PC-9 (cell line): ENCODE measurements at regions not wholly inside any gene's neighbourhood (a gene's known extent, or its start where the extent isn't known, plus 50 kb on each side); places are given as distances from the start of the nearest gene placed in this dataset.

Source experiments
- BruUV-seq: library from RNA; stranded (reverse); fragments of 400-500 nt; replicated peaks from 2 replicates; lab custom pipeline; 2021; lab: Mats Ljungman, UMichigan
- CTCF ChIA-PET: fragments of 300-600 bp; sonication (Branson Sonifier 250); formaldehyde crosslinking; loops from one replicate; lab custom pipeline; 2022; ENCODE audit warnings: antibody characterized with exemption; lab: Charles Lee
- POLR2A ChIA-PET: fragments of 300-600 bp; sonication (Branson Sonifier 250); formaldehyde crosslinking; loops from one replicate; lab custom pipeline; 2022; ENCODE audit warnings: antibody characterized with exemption; ENCODE audit not compliant: unreplicated experiment; lab: Charles Lee
- DNase-seq, 2 experiments: peaks; one replicate each; pipeline versions ENCODE4 v3.0.0 to v3.0.0-alpha.2; 2015 to 2022; ENCODE audit warnings: mixed read lengths in 1 of 2
- H2AFZ ChIP-seq: fragments of 200-600 bp; sonication (generic); 2 replicates; pipeline ENCODE4 v1.8.1; 2017; ENCODE audit warnings: antibody characterized with exemption
- H3F3A ChIP-seq: fragments of 200-600 bp; sonication (generic); 2 replicates; pipeline ENCODE4 v1.8.1; 2017; ENCODE audit warnings: antibody characterized with exemption, mild to moderate bottlenecking, low read depth; ENCODE audit not compliant: insufficient read depth
- H3K27ac ChIP-seq: fragments of 200-600 bp; sonication (generic); 2 replicates; pipeline ENCODE4 v1.6.1; 2016; ENCODE audit warnings: mixed run types
- H3K27me3 ChIP-seq: fragments of 200-600 bp; sonication (generic); 2 replicates; pipeline ENCODE4 v1.6.1; 2016; ENCODE audit warnings: low read depth, mixed run types; ENCODE audit not compliant: insufficient read depth
- H3K36me3 ChIP-seq: fragments of 200-600 bp; sonication (generic); 2 replicates; pipeline ENCODE4 v1.6.1; 2016; ENCODE audit warnings: low read depth, mixed run types
- H3K4me1 ChIP-seq: fragments of 200-600 bp; sonication (generic); replicated peaks from 2 replicates; pipeline ENCODE4 v1.6.1; 2016; ENCODE audit warnings: mixed run types; ENCODE audit not compliant: insufficient read depth
- H3K4me2 ChIP-seq: fragments of 200-600 bp; sonication (generic); 2 replicates; pipeline ENCODE4 v1.6.1; 2017; ENCODE audit warnings: mixed run types
- H3K4me3 ChIP-seq: fragments of 200-600 bp; sonication (generic); 2 replicates; pipeline ENCODE4 v1.6.1; 2016; ENCODE audit warnings: mixed run types
- H3K79me2 ChIP-seq: fragments of 200-600 bp; sonication (generic); 2 replicates; pipeline ENCODE4 v1.6.1; 2017; ENCODE audit warnings: low read depth, mixed run types
- H3K9me2 ChIP-seq: fragments of 200-600 bp; sonication (generic); 2 replicates; pipeline ENCODE4 v1.8.1; 2017; ENCODE audit warnings: mild to moderate bottlenecking; ENCODE audit not compliant: insufficient read depth
- H3K9me3 ChIP-seq: fragments of 200-600 bp; sonication (generic); 2 replicates; pipeline ENCODE4 v1.8.1; 2016; ENCODE audit warnings: low read depth; ENCODE audit not compliant: insufficient read depth
- H4K20me1 ChIP-seq: fragments of 200-600 bp; sonication (generic); 2 replicates; pipeline ENCODE4 v1.8.1; 2017; ENCODE audit not compliant: insufficient read depth
- CTCF ChIP-seq: fragments of 200-600 bp; sonication (generic); conservative IDR thresholded peaks from 2 replicates; pipeline ENCODE4 v1.6.1; 2017; ENCODE audit warnings: mixed run types, antibody characterized with exemption, mild to moderate bottlenecking, moderate library complexity
- EZH2 ChIP-seq: fragments of 200-600 bp; sonication (generic); IDR thresholded peaks from 2 replicates; pipeline ENCODE4 v1.8.0; 2017; ENCODE audit warnings: antibody characterized with exemption, low read depth
- intact Hi-C: fragments of 100-400 bp; cut with micrococcal nuclease; formaldehyde crosslinking; loops from one replicate; pipeline ENCODE4 v1.10.0; 2022; ENCODE audit not compliant: unreplicated experiment

GRCh38 chr20:59382157-59382725 lies 81.8 kb downstream of the EDN3 start:
- Histone ChIP-seq H3K9me3 (no peaks in the 10 kb centered on the region), H3K9me2 (no peaks in the 10 kb centered on the region), H3K4me1 (no peaks in the 10 kb centered on the region), H3K27ac (no peak overlapping the region), H2AFZ (no peak overlapping the region), H3K36me3 (no peaks in the 10 kb centered on the region), H4K20me1 (no peaks in the 10 kb centered on the region), H3K79me2 (no peaks in the 10 kb centered on the region), H3F3A (no peaks in the 10 kb centered on the region), H3K27me3 (peaks cover 75% of the 10 kb centered on the region), H3K4me3 (no peak overlapping the region), H3K4me2 (no peak overlapping the region)
- BruUV-seq, result no TSS peak
- ChIA-PET POLR2A (no interaction called here), CTCF (no interaction called here)
- TF ChIP-seq EZH2 (no peak), CTCF (no peak)
- intact Hi-C loops, result no loop called here
- DNase-seq, result no peak

GRCh38 chr20:59382907-59383306 lies 82.5 kb downstream of the EDN3 start:
- Histone ChIP-seq H3F3A (no peaks in the 10 kb centered on the region), H3K27me3 (peaks cover 77% of the 10 kb centered on the region), H3K4me3 (no peak overlapping the region), H3K9me3 (no peaks in the 10 kb centered on the region), H3K27ac (no peak overlapping the region), H3K4me1 (no peaks in the 10 kb centered on the region), H2AFZ (no peak overlapping the region), H3K9me2 (no peaks in the 10 kb centered on the region), H3K4me2 (no peak overlapping the region), H3K79me2 (no peaks in the 10 kb centered on the region), H4K20me1 (no peaks in the 10 kb centered on the region), H3K36me3 (no peaks in the 10 kb centered on the region)
- no peak for DNase-seq
- intact Hi-C loops, result no loop called here
- CTCF ChIA-PET, result no interaction called here
- POLR2A ChIA-PET, result no interaction called here
- TF ChIP-seq CTCF (no peak), EZH2 (no peak)
- BruUV-seq, result no TSS peak

- no TSS peak for BruUV-seq
- Histone ChIP-seq H3K4me3 (no peak overlapping the region), H3F3A (no peaks in the 10 kb centered on the region), H3K36me3 (no peaks in the 10 kb centered on the region), H3K4me2 (no peak overlapping the region), H3K9me3 (no peaks in the 10 kb centered on the region), H3K27me3 (peaks cover 77% of the 10 kb centered on the region), H3K9me2 (no peaks in the 10 kb centered on the region), H3K79me2 (no peaks in the 10 kb centered on the region), H3K27ac (no peak overlapping the region), H3K4me1 (no peaks in the 10 kb centered on the region), H2AFZ (no peak overlapping the region), H4K20me1 (no peaks in the 10 kb centered on the region)
- ChIA-PET POLR2A (no interaction called here), CTCF (no interaction called here)
- TF ChIP-seq CTCF (no peak), EZH2 (no peak)
- no peak for DNase-seq
- intact Hi-C loops, result no loop called here
These were observed 84.6 kb downstream of the EDN3 start for GRCh38 chr20:59385038-59385437.
